ENCODE measurements at regions not wholly inside any gene's neighbourhood (a gene's known extent, or its start where the extent isn't known, plus 50 kb on each side); places are given as distances from the start of the nearest gene placed in this dataset.
"Not testable (repeated sequence)": the region's sequence is repeated elsewhere in the genome, so short reads cannot be mapped to it uniquely, and the experiment has no call there.

- no peak for DNase-seq
Measured at GRCh38 chr2:239666855-239667376, 266.1 kb upstream of the HDAC4 start.

GRCh38 chr2:239666053-239666854 lies 265.4 kb upstream of the HDAC4 start:
- no peak for DNase-seq

- DNase-seq = no peak
Measured at GRCh38 chr2:239664216-239664810, 263.5 kb upstream of the HDAC4 start.

GRCh38 chr2:239663364-239663924 lies 262.6 kb upstream of the HDAC4 start:
- no peak for DNase-seq

GRCh38 chr2:239662413-239663120 lies 261.7 kb upstream of the HDAC4 start:
- DNase-seq = no peak

GRCh38 chr2:239661334-239662312 lies 260.8 kb upstream of the HDAC4 start:
- DNase-seq = no peak

- no peak for DNase-seq
Measured at GRCh38 chr2:239660390-239661230, 259.8 kb upstream of the HDAC4 start.

- DNase-seq = no peak
Measured at GRCh38 chr2:239657992-239658391, 257.2 kb upstream of the HDAC4 start.

GRCh38 chr2:239657236-239657635 lies 256.4 kb upstream of the HDAC4 start:
- no peak for DNase-seq

GRCh38 chr2:239654266-239654665 lies 253.4 kb upstream of the HDAC4 start:
- DNase-seq = no peak

GRCh38 chr2:239651859-239652258 lies 251.0 kb upstream of the HDAC4 start:
- DNase-seq = no peak

GRCh38 chr2:239650674-239651073 lies 249.9 kb upstream of the HDAC4 start:
- DNase-seq = no peak

- no peak for DNase-seq
Measured at GRCh38 chr2:239649309-239649708, 248.5 kb upstream of the HDAC4 start.

GRCh38 chr2:239648607-239649006 lies 247.8 kb upstream of the HDAC4 start:
- no peak for DNase-seq

- DNase-seq = no peak
Measured at GRCh38 chr2:239647052-239647819, 246.4 kb upstream of the HDAC4 start.

- DNase-seq = no peak
Measured at GRCh38 chr2:239646184-239646583, 245.4 kb upstream of the HDAC4 start.

GRCh38 chr2:239644594-239644993 lies 243.8 kb upstream of the HDAC4 start:
- not testable (repeated sequence) for DNase-seq

- no peak for DNase-seq
Measured at GRCh38 chr2:239644011-239644410, 243.2 kb upstream of the HDAC4 start.

- DNase-seq = no peak
Measured at GRCh38 chr2:239642406-239643004, 241.7 kb upstream of the HDAC4 start.

GRCh38 chr2:239641904-239642303 lies 241.1 kb upstream of the HDAC4 start:
- not testable (repeated sequence) for DNase-seq
